CD4-positive, alpha-beta memory T cell (primary cell): ENCODE measurements at regions not wholly inside any gene's neighbourhood (a gene's known extent, or its start where the extent isn't known, plus 50 kb on each side); places are given as distances from the start of the nearest gene placed in this dataset.
A peak's percentile ranks its signal among the peaks of the same experiment; 100 is the strongest.

ENCODE experiments used
- CTCF ChIA-PET: fragments of 350-600 bp; sonication (Branson Sonifier 250); formaldehyde crosslinking; loops from one replicate; lab custom pipeline; 2021; ENCODE audit warnings: inconsistent platforms; ENCODE audit not compliant: partially characterized antibody; lab: Charles Lee
- POLR2A ChIA-PET: fragments of 350-600 bp; sonication (Branson Sonifier 250); formaldehyde crosslinking; loops from one replicate; lab custom pipeline; 2021; ENCODE audit not compliant: partially characterized antibody; lab: Charles Lee
- DNase-seq, 5 donors: peaks; one replicate each; pipeline versions ENCODE4 v3.0.0 to v3.0.0-alpha.2; 2020 to 2022; ENCODE audit warnings: mixed read lengths in 1 of 5
- H3K27ac ChIP-seq: one replicate; pipeline ENCODE4 v1.7.0; 2013; ENCODE audit warnings: low read depth, low read length
- H3K27me3 ChIP-seq: 2 replicates; pipeline ENCODE4 v1.7.0; 2013; ENCODE audit warnings: mild to moderate bottlenecking, low read length, moderate library complexity; ENCODE audit not compliant: insufficient read depth
- H3K36me3 ChIP-seq: 2 replicates; pipeline ENCODE4 v1.7.0; 2013; ENCODE audit warnings: mild to moderate bottlenecking, low read length, moderate library complexity; ENCODE audit not compliant: insufficient read depth
- H3K4me1 ChIP-seq: 2 replicates; pipeline ENCODE4 v1.7.0; 2013; ENCODE audit warnings: mild to moderate bottlenecking, low read length, moderate library complexity; ENCODE audit not compliant: insufficient read depth
- H3K4me3 ChIP-seq, 2 donors: one replicate each; pipeline ENCODE4 v1.7.0; 2013; ENCODE audit warnings: low read length in 2 of 2, mild to moderate bottlenecking in 1 of 2
- H3K9me3 ChIP-seq, 2 donors: one replicate each; pipeline ENCODE4 v1.7.0; 2013; ENCODE audit warnings: low read length in 2 of 2, control low read depth in 1 of 2; ENCODE audit not compliant: control insufficient read depth in 1 of 2
- H3K27ac Mint-ChIP-seq, 7 donors: one replicate each; pipeline ENCODE4 v1.8.0; 2020 to 2021; ENCODE audit warnings: mixed read lengths in 7 of 7, mild to moderate bottlenecking in 6 of 7, inconsistent platforms in 3 of 7, moderate library complexity in 3 of 7
- H3K27me3 Mint-ChIP-seq, 2 donors: one replicate each; pipeline ENCODE4 v1.8.0; 2020 to 2021; ENCODE audit warnings: mixed read lengths in 2 of 2
- H3K36me3 Mint-ChIP-seq, 2 donors: one replicate each; pipeline ENCODE4 v1.8.0; 2020 to 2021; ENCODE audit warnings: mixed read lengths in 2 of 2, inconsistent platforms in 1 of 2, mild to moderate bottlenecking in 1 of 2
- H3K4me1 Mint-ChIP-seq, 4 donors: one replicate each; pipeline ENCODE4 v1.8.0; 2020 to 2021; ENCODE audit warnings: mixed read lengths in 4 of 4, mild to moderate bottlenecking in 1 of 4
- H3K4me3 Mint-ChIP-seq, 8 donors: one replicate each; pipeline ENCODE4 v1.8.0; 2020 to 2021; ENCODE audit warnings: mixed read lengths in 8 of 8, mild to moderate bottlenecking in 7 of 8, moderate library complexity in 6 of 8, inconsistent platforms in 3 of 8
- H3K9me3 Mint-ChIP-seq, 8 donors: one replicate each; pipeline ENCODE4 v1.8.0; 2020 to 2021; ENCODE audit warnings: mixed read lengths in 8 of 8, mild to moderate bottlenecking in 5 of 8, inconsistent platforms in 3 of 8, moderate library complexity in 1 of 8
- intact Hi-C: fragments of 100-400 bp; cut with micrococcal nuclease; formaldehyde crosslinking; loops from one replicate; pipeline ENCODE4 v1.15.1; 2023

GRCh38 chr3:187795207-187795960 is 50.1 kb upstream of the BCL6 start:
- Mint-ChIP-seq H3K4me3 (no peak overlapping the region), H3K9me3 (peaks cover 0 to 3% (median 0%) of the 10 kb centered on the region in 8 donors), H3K27ac (peak overlapping the region in 1 of 7 donors; percentile 84), H3K27me3 (peaks cover 0 to 4% of the 10 kb centered on the region in 2 donors), H3K36me3 (no peaks in the 10 kb centered on the region), H3K4me1 (peaks cover 24 to 33% (median 30%) of the 10 kb centered on the region in 4 donors)
- no peaks in the 10 kb centered on the region for H3K36me3 ChIP-seq
- ChIA-PET POLR2A (no interaction called here), CTCF (no interaction called here)
- H3K27me3 ChIP-seq = no peaks in the 10 kb centered on the region
- intact Hi-C loops = no loop called here
- H3K9me3 ChIP-seq = no peaks in the 10 kb centered on the region
- no peak for DNase-seq
- no peak overlapping the region for H3K4me3 ChIP-seq
- H3K4me1 ChIP-seq = peaks cover 28% of the 10 kb centered on the region
- no peak overlapping the region for H3K27ac ChIP-seq

- DNase-seq = no peak
- intact Hi-C loops = no loop called here
- Mint-ChIP-seq H3K27me3 (peaks cover 0 to 1% of the 10 kb centered on the region in 2 donors), H3K4me3 (peak overlapping the region in 6 of 8 donors; percentile 61 to 87 (median 69)), H3K36me3 (no peaks in the 10 kb centered on the region), H3K9me3 (peaks cover 0 to 3% (median 0%) of the 10 kb centered on the region in 8 donors), H3K27ac (peak overlapping the region in 6 of 7 donors; percentile 4 to 80 (median 52)), H3K4me1 (peaks cover 37 to 46% (median 44%) of the 10 kb centered on the region in 4 donors)
- H3K27ac ChIP-seq = no peak overlapping the region
- no peaks in the 10 kb centered on the region for H3K27me3 ChIP-seq
- peaks cover 51% of the 10 kb centered on the region for H3K4me1 ChIP-seq
- CTCF ChIA-PET = interaction anchor here (1.0 to 2.8 kb wide), 2 partner anchors 51 to 58 kb away, joined by 3 to 16 read pairs; no protein-coding TSS in a partner anchor
- POLR2A ChIA-PET = interaction anchor here (1.3 kb wide), 1 partner anchor 21 kb away, joined by 5 read pairs; no protein-coding TSS in a partner anchor
- no peaks in the 10 kb centered on the region for H3K9me3 ChIP-seq
- H3K36me3 ChIP-seq = no peaks in the 10 kb centered on the region
- H3K4me3 ChIP-seq = peak overlapping the region in 1 of 2 donors; percentile 16
These were observed 52.9 kb upstream of the BCL6 start for GRCh38 chr3:187798126-187798525.

- ChIA-PET POLR2A (interaction anchor here (0.9 to 1.3 kb wide), 2 partner anchors 22 to 55 kb away, joined by 4 to 5 read pairs; no protein-coding TSS in a partner anchor), CTCF (interaction anchor here (0.9 to 2.8 kb wide), 5 partner anchors 12 to 251 kb away, joined by 3 to 16 read pairs (median 3); no protein-coding TSS in a partner anchor)
- Histone ChIP-seq H3K4me1 (peaks cover 52% of the 10 kb centered on the region), H3K9me3 (no peaks in the 10 kb centered on the region), H3K4me3 (peak overlapping the region in 1 of 2 donors; percentile 16), H3K27me3 (no peaks in the 10 kb centered on the region), H3K36me3 (no peaks in the 10 kb centered on the region), H3K27ac (no peak overlapping the region)
- intact Hi-C loops = no loop called here
- peaks cover 39 to 50% (median 48%) of the 10 kb centered on the region in 4 donors for H3K4me1 Mint-ChIP-seq
- peaks cover 0 to 3% (median 0%) of the 10 kb centered on the region in 8 donors for H3K9me3 Mint-ChIP-seq
- peak overlapping the region; percentile 6 to 92 (median 53) for H3K27ac Mint-ChIP-seq
- no peaks in the 10 kb centered on the region for H3K36me3 Mint-ChIP-seq
- H3K27me3 Mint-ChIP-seq = peaks cover 0 to 1% of the 10 kb centered on the region in 2 donors
- peak in 4 of 5 donors; percentile 17 to 45 (median 34) for DNase-seq
- H3K4me3 Mint-ChIP-seq = peak overlapping the region; percentile 49 to 87 (median 69)
These were observed 53.6 kb upstream of the BCL6 start for GRCh38 chr3:187798531-187799530.

GRCh38 chr3:187799942-187800641 is 54.8 kb upstream of the BCL6 start:
- H3K9me3 ChIP-seq = no peaks in the 10 kb centered on the region
- Mint-ChIP-seq H3K4me1 (peaks cover 42 to 62% (median 54%) of the 10 kb centered on the region in 4 donors), H3K36me3 (no peaks in the 10 kb centered on the region), H3K27me3 (no peaks in the 10 kb centered on the region), H3K27ac (peak overlapping the region; percentile 6 to 89 (median 78)), H3K4me3 (peak overlapping the region in 7 of 8 donors; percentile 8 to 87 (median 53)), H3K9me3 (peaks cover 0 to 3% (median 0%) of the 10 kb centered on the region in 8 donors)
- peaks cover 52% of the 10 kb centered on the region for H3K4me1 ChIP-seq
- no peak overlapping the region for H3K27ac ChIP-seq
- no peaks in the 10 kb centered on the region for H3K36me3 ChIP-seq
- H3K27me3 ChIP-seq = no peaks in the 10 kb centered on the region
- intact Hi-C loops = no loop called here
- peak in 1 of 5 donors; percentile 16 for DNase-seq
- POLR2A ChIA-PET = interaction anchor here (0.6 to 1.0 kb wide), 3 partner anchors 8 to 1332 kb away, joined by 3 read pairs; no protein-coding TSS in a partner anchor
- CTCF ChIA-PET = interaction anchor here (1.0 to 2.8 kb wide), 6 partner anchors 11 to 1242 kb away, joined by 3 to 16 read pairs (median 3); no protein-coding TSS in a partner anchor
- H3K4me3 ChIP-seq = no peak overlapping the region

- Mint-ChIP-seq H3K27ac (peak overlapping the region in 2 of 7 donors; percentile 19 to 33), H3K4me3 (peak overlapping the region in 2 of 8 donors; percentile 4 to 5), H3K9me3 (peaks cover 0 to 4% (median 0%) of the 10 kb centered on the region in 8 donors), H3K27me3 (no peaks in the 10 kb centered on the region), H3K4me1 (peaks cover 40 to 70% (median 54%) of the 10 kb centered on the region in 4 donors), H3K36me3 (no peaks in the 10 kb centered on the region)
- no peak overlapping the region for H3K4me3 ChIP-seq
- no peaks in the 10 kb centered on the region for H3K9me3 ChIP-seq
- CTCF ChIA-PET = interaction anchor here (1.9 kb wide), 1 partner anchor 56 kb away, joined by 5 read pairs; the partner anchor contains the start of gene BCL6
- no peak for DNase-seq
- no peaks in the 10 kb centered on the region for H3K36me3 ChIP-seq
- H3K27me3 ChIP-seq = no peaks in the 10 kb centered on the region
- no peak overlapping the region for H3K27ac ChIP-seq
- H3K4me1 ChIP-seq = peaks cover 52% of the 10 kb centered on the region
- POLR2A ChIA-PET = no interaction called here
- intact Hi-C loops = no loop called here
These were observed 55.9 kb upstream of the BCL6 start for GRCh38 chr3:187801152-187801551.
